Karpas-422 (cell line): ENCODE measurements at regions not wholly inside any gene's neighbourhood (a gene's known extent, or its start where the extent isn't known, plus 50 kb on each side); places are given as distances from the start of the nearest gene placed in this dataset.

Experiments
- DNase-seq: peaks from one replicate; pipeline ENCODE4 v3.0.0-alpha.2; 2015
- H2AFZ ChIP-seq: fragments of 200-600 bp; sonication (generic); 2 replicates; pipeline ENCODE4 v1.6.1; 2014; ENCODE audit warnings: antibody characterized with exemption, low read length, mixed read lengths
- H3K27ac ChIP-seq: fragments of 200-600 bp; sonication (generic); 2 replicates; pipeline ENCODE4 v1.5.1; 2014; ENCODE audit warnings: mild to moderate bottlenecking, low read length, moderate library complexity
- H3K27me3 ChIP-seq: fragments of 200-600 bp; sonication (generic); 2 replicates; pipeline ENCODE4 v1.6.1; 2014; ENCODE audit warnings: low read length, mixed read lengths
- H3K36me3 ChIP-seq: fragments of 200-600 bp; sonication (generic); 2 replicates; pipeline ENCODE4 v1.6.1; 2014; ENCODE audit warnings: low read length, mixed read lengths; ENCODE audit not compliant: insufficient read depth
- H3K4me1 ChIP-seq: fragments of 200-600 bp; sonication (generic); 2 replicates; pipeline ENCODE4 v1.6.1; 2014; ENCODE audit warnings: mild to moderate bottlenecking, low read length, mixed read lengths
- H3K4me2 ChIP-seq: fragments of 200-600 bp; sonication (generic); 2 replicates; pipeline ENCODE4 v1.6.1; 2014; ENCODE audit warnings: low read length, low read depth, mild to moderate bottlenecking; ENCODE audit not compliant: poor library complexity, severe bottlenecking
- H3K4me3 ChIP-seq: fragments of 200-600 bp; sonication (generic); 2 replicates; pipeline ENCODE4 v1.5.1; 2014; ENCODE audit warnings: mild to moderate bottlenecking, antibody characterized with exemption, low read length, mixed read lengths
- H3K79me2 ChIP-seq: fragments of 200-600 bp; sonication (generic); 2 replicates; pipeline ENCODE4 v1.6.1; 2014; ENCODE audit warnings: mild to moderate bottlenecking, low read length, mixed read lengths
- H3K9ac ChIP-seq: fragments of 200-600 bp; sonication (generic); 2 replicates; pipeline ENCODE4 v1.6.0; 2014; ENCODE audit warnings: low read length
- H3K9me2 ChIP-seq: fragments of 200-600 bp; sonication (generic), shearing (Covaris generic); replicated peaks from 2 replicates; pipeline ENCODE4 v1.6.0; 2014; ENCODE audit warnings: mild to moderate bottlenecking, low read length, moderate library complexity; ENCODE audit not compliant: insufficient read depth
- H3K9me3 ChIP-seq: fragments of 300-700, 200-600 bp; sonication (generic); 2 replicates; pipeline ENCODE4 v1.6.1; 2014; ENCODE audit warnings: low read length, mixed read lengths
- H4K20me1 ChIP-seq: fragments of 200-600 bp; sonication (generic); 2 replicates; pipeline ENCODE4 v1.6.1; 2014; ENCODE audit warnings: mild to moderate bottlenecking, antibody characterized with exemption, low read length, low read depth; ENCODE audit not compliant: insufficient read depth

DNA sequence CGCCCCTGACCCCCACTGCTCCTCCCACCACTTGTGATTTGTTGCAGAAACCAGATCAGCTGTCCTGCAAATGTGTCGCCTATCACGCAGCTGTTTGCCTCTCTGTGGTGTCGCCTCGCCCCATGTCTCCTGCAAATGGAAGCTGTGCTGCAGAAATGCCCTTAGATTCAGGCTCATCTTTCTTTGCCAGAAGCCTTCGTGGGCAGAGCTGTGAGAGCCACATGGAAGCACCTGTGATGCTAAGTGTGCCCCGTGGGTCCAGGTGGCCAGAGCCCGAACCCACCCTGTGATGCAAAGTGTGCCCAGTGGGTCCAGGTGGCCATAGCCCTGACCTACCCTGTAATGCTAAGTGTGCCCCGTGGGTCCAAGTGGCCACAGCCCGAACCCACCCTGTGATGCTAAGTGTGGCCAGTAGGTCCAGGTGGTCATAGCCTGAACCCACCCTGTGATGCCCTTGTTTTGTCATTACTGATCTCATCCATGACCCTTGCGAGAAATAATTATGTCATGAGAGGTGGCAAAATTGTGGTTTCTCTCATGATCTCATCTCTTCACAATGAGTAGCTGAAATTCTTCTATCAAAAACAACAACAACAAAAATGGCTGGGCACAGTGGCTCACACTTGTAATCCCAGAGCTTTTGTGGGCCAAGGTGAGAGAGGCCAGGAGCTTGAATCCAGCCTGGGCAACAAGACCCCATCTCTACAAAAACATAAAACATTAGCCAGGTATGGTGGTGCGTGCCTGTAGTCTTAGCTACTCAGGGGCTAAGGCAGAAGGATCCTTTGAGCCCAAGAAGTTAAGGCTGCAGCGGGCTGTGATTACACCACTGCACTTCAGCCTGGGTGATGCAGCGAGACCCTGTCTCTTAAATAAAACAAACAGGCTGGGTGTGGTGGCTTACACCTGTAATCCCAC is 187.4 kb downstream of the GOLGA6L6 start:
- H3K9me2 ChIP-seq: no peaks in the 10 kb centered on the region
- H4K20me1 ChIP-seq: no peaks in the 10 kb centered on the region
- no peak overlapping the region for H3K27ac ChIP-seq
- H3K27me3 ChIP-seq: no peaks in the 10 kb centered on the region
- H3K9me3 ChIP-seq: no peaks in the 10 kb centered on the region
- no peak overlapping the region for H3K4me3 ChIP-seq
- H2AFZ ChIP-seq: no peak overlapping the region
- no peak overlapping the region for H3K9ac ChIP-seq
- H3K4me1 ChIP-seq: no peaks in the 10 kb centered on the region
- H3K79me2 ChIP-seq: no peaks in the 10 kb centered on the region
- H3K36me3 ChIP-seq: no peaks in the 10 kb centered on the region
- DNase-seq: no peak
- no peak overlapping the region for H3K4me2 ChIP-seq

DNA sequence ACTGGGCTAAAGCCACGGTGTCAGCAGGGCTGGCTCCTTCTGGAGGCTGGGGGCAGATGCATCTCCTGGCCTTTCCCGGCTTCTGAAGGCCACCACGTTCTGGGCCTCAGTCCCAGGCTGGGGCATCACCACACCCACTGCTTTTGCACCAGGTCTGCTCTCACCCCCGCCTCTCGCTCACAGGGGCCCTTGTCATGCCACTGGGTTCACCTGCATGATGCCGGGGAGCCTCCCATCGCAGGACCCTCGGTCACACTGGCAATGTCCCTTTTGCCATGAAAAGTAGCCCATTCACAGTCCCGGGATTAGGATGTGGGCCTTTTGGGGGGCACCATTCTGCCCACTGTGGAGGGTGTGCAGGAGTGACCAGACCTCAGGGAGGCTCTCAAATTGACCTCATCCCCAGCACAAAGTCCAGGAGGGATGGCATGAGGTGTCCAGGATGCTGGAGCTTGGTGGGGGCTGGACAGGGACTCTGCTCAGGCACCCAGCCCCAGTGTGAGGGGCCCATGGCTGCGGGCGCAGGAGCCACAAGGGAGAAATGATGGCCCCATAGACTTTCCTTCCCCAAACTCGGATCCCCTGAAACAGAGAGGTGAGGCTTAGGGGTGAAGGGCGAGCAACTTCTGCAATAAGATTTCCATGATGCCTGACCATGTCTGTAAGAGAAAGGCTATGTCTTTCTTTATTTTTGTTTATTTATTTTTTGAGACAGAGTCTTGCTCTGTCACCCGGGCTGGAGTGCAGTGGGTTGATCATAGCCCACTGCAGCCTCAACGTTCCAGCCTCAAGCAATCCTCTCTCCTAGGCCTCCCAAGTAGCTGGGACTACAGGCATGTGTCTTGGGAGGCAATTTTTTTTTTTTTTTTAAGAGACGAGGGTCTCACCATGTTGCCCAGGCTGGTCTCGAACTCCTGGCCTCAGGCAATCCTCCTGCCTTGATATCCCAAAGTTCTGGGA is 189.1 kb downstream of the GOLGA6L6 start:
- no peak overlapping the region for H3K9ac ChIP-seq
- no peaks in the 10 kb centered on the region for H3K27me3 ChIP-seq
- H3K9me2 ChIP-seq: no peaks in the 10 kb centered on the region
- H3K36me3 ChIP-seq: no peaks in the 10 kb centered on the region
- no peaks in the 10 kb centered on the region for H3K79me2 ChIP-seq
- H2AFZ ChIP-seq: no peak overlapping the region
- H3K4me3 ChIP-seq: no peak overlapping the region
- H3K4me1 ChIP-seq: no peaks in the 10 kb centered on the region
- H3K4me2 ChIP-seq: no peak overlapping the region
- H4K20me1 ChIP-seq: no peaks in the 10 kb centered on the region
- H3K27ac ChIP-seq: no peak overlapping the region
- no peak for DNase-seq
- no peaks in the 10 kb centered on the region for H3K9me3 ChIP-seq

DNA sequence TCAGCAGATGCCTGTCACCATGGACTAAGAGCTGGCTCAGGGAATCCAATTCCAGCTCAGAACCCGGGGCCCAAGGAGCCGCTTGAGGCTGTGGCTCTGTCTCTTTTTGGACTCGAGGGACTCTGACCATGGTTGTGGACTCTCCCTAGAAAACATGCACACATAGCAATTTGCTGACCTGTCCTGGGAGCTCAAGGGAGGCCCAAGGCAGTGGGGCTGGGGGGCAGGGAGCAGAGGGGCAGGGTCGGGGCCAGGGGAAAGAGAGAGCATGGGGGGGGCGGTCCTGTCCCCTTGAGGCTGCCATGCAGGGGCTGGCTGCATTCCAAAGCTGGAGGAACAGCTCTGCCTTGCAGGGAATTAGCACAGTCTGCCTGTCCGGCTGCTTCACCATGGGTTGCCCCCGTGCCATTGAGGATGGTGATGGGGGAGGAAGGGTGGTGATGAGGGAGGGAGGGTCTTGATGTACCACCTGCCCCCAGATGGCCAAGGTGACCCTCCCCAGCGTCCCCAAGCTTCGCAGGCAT is 190.1 kb downstream of the GOLGA6L6 start:
- DNase-seq: no peak
- Histone ChIP-seq H3K4me1 (no peaks in the 10 kb centered on the region), H3K27me3 (no peaks in the 10 kb centered on the region), H3K9ac (no peak overlapping the region), H3K9me2 (no peaks in the 10 kb centered on the region), H4K20me1 (no peaks in the 10 kb centered on the region), H3K36me3 (no peaks in the 10 kb centered on the region), H3K9me3 (no peaks in the 10 kb centered on the region), H3K27ac (no peak overlapping the region), H3K4me3 (no peak overlapping the region), H2AFZ (no peak overlapping the region), H3K4me2 (no peak overlapping the region), H3K79me2 (no peaks in the 10 kb centered on the region)

DNA sequence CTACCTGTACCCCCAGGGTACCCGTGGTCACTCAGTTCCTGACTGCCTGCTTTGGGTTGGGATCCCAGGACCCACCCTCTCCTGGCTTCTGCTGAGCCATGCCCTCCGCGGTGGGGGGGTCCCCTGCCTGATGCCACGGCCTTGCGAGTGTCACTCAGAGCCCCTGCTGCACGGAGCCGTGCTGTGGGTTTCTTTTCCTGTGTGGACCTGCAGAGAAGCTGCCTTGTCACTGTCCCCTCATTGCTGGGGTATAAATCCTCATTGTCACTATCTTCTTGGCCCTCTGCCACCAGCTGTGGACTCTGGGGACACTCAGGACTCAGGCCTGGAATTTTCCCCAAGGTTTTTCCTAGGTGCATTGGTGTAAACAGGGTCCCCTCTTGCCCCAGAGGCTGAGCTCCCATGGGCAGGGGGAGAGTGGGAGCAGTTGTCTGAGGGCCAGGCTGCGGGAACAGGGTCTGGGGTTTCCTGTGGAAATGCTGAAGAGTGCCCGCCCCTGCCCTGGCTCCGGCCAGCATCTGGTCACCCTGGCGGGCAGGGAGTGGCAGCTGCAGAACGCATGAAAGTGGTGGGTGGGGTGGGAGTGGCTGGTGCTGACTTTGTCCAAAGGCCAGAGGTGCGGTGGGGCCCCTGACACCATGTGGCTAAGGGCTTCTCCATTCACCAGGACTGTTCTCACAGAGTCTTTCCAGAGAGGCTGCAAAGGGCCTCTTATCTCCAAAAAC is 191.7 kb downstream of the GOLGA6L6 start:
- Histone ChIP-seq H2AFZ (no peak overlapping the region), H3K4me1 (no peaks in the 10 kb centered on the region), H4K20me1 (no peaks in the 10 kb centered on the region), H3K27me3 (no peaks in the 10 kb centered on the region), H3K36me3 (no peaks in the 10 kb centered on the region), H3K27ac (no peak overlapping the region), H3K4me3 (no peak overlapping the region), H3K79me2 (no peaks in the 10 kb centered on the region), H3K9me3 (peaks cover under 1% of the 10 kb centered on the region; the same call in 1 of the 2 replicates), H3K4me2 (no peak overlapping the region), H3K9ac (no peak overlapping the region), H3K9me2 (no peaks in the 10 kb centered on the region)
- DNase-seq: no peak

DNA sequence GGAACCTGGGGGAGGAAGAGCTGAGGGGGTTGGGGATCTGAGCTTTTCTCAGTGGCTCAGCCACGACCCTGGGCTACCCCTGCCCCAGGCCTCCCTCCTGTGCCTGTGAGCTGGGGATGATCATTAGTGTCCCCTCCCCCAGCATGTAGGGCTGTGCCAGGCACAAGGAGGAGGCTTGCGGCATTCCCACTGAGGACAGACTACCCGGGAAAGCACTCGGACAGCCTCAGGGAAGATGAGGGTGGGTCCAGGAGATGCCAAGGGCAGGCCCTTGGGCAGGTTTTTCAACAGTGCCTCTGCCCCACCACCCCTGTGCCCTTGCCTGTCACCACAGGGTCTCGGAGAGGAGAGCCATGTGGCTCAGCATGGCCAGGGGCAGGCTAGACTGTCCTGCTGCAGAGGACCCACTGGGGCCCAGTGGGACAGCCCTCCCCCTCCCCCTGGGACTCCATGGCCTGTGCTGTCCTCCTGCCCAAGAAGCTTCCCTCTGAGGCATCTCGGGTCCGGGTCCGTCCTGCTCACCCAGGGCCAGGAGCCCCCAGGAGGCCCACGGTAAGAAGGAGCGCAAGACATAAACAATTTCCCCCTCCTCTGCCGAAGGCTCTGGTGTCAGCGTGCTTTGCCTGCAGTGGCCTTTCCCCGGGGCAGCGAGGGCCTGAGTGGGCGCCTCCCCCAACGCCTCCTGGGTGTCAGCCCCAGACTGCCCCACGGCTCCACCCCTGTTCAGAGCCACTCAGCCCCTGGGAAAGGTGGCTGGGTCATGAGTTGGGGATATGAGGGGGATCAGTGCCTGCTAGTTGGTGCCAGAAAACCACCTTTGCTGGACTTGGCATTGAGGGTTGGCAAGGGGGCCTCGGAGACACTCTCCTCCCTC is 192.5 kb downstream of the GOLGA6L6 start:
- no peak overlapping the region for H3K4me2 ChIP-seq
- DNase-seq: no peak
- H3K9ac ChIP-seq: no peak overlapping the region
- no peaks in the 10 kb centered on the region for H3K36me3 ChIP-seq
- peaks cover 7% of the 10 kb centered on the region for H3K9me3 ChIP-seq
- no peaks in the 10 kb centered on the region for H3K79me2 ChIP-seq
- H3K27me3 ChIP-seq: no peaks in the 10 kb centered on the region
- no peak overlapping the region for H2AFZ ChIP-seq
- no peak overlapping the region for H3K4me3 ChIP-seq
- H3K9me2 ChIP-seq: no peaks in the 10 kb centered on the region
- no peak overlapping the region for H3K27ac ChIP-seq
- no peaks in the 10 kb centered on the region for H3K4me1 ChIP-seq
- H4K20me1 ChIP-seq: no peaks in the 10 kb centered on the region

DNA sequence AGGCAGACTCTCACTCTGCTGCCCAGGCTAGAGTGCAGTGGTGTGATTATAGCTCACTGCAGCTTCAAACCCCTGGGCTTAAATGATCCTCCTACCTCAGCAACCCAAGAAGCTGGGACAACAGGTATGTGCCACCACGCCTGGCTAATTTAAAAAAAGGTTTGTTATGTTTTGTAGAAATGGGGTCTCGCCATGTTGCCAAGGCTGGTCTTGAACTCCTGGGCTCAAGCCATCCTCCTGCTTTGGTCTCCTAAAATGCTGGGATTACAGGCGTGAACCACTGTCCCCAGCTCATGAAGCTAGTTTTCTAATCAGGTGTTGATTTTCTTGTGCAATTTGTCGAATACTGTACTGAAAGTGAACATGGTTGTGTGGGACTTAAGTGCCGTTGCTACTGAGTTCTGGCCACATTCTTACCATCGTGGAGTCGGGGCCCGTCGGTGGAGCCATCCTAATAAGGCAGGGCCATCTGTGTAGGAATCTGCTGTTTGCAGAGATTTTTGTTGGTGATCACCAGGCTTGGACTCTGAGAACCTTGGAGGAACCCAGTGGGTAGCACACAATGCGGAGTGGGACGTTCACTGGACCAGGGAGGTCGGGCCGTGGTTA is 193.2 kb downstream of the GOLGA6L6 start:
- Histone ChIP-seq H3K4me3 (no peak overlapping the region), H3K4me2 (no peak overlapping the region), H3K4me1 (no peaks in the 10 kb centered on the region), H3K27me3 (no peaks in the 10 kb centered on the region), H3K9me2 (no peaks in the 10 kb centered on the region), H3K9me3 (peaks cover 7% of the 10 kb centered on the region), H3K27ac (no peak overlapping the region), H4K20me1 (no peaks in the 10 kb centered on the region), H3K79me2 (no peaks in the 10 kb centered on the region), H3K9ac (no peak overlapping the region), H2AFZ (no peak overlapping the region), H3K36me3 (no peaks in the 10 kb centered on the region)
- DNase-seq: no peak
